WTC11 (cell line): ENCODE measurements at regions not wholly inside any gene's neighbourhood (a gene's known extent, or its start where the extent isn't known, plus 50 kb on each side); places are given as distances from the start of the nearest gene placed in this dataset.

ENCODE experiments used
- CREB1 ChIP-seq: sonication (generic); formaldehyde crosslinking; IDR thresholded peaks from 2 replicates; pipeline ENCODE4 v1.8.0; 2023; ENCODE audit warnings: mild to moderate bottlenecking, missing genetic modification reagents
- CTCF ChIP-seq: fragments of 200-600 bp; IDR thresholded peaks from 2 replicates; pipeline ENCODE4 v1.8.0; 2022; ENCODE audit warnings: antibody characterized with exemption
- ELF4 ChIP-seq: sonication (generic); formaldehyde crosslinking; IDR thresholded peaks from 2 replicates; pipeline ENCODE4 v1.8.1; 2022; ENCODE audit warnings: low read depth, mild to moderate bottlenecking, moderate library complexity, missing genetic modification reagents
- FOXP4 ChIP-seq: sonication (generic); formaldehyde crosslinking; IDR thresholded peaks from 2 replicates; pipeline ENCODE4 v1.8.0; 2022; ENCODE audit warnings: mild to moderate bottlenecking, missing genetic modification reagents
- MLX ChIP-seq: sonication (generic); formaldehyde crosslinking; IDR thresholded peaks from 2 replicates; pipeline ENCODE4 v1.8.1; 2023; ENCODE audit warnings: mild to moderate bottlenecking, missing genetic modification reagents, moderate library complexity
- USF2 ChIP-seq: sonication (generic); formaldehyde crosslinking; IDR thresholded peaks from 2 replicates; pipeline ENCODE4 v1.8.1; 2023; ENCODE audit warnings: mild to moderate bottlenecking, missing genetic modification reagents, moderate library complexity
- ZNF281 ChIP-seq: sonication (generic); formaldehyde crosslinking; IDR thresholded peaks from 2 replicates; pipeline ENCODE4 v1.8.0; 2023; ENCODE audit warnings: mild to moderate bottlenecking, missing genetic modification reagents
- TF ChIP-seq, protein P1 (sequence below): sonication (generic); formaldehyde crosslinking; IDR thresholded peaks from 2 replicates; pipeline ENCODE4 v1.8.1; 2022; ENCODE audit warnings: low read depth, missing genetic modification reagents, borderline replicate concordance
- TF ChIP-seq, protein P2 (sequence below): sonication (generic); formaldehyde crosslinking; conservative IDR thresholded peaks from 2 replicates; pipeline ENCODE4 v1.8.1; 2022; ENCODE audit warnings: mild to moderate bottlenecking, missing genetic modification reagents

DNA sequence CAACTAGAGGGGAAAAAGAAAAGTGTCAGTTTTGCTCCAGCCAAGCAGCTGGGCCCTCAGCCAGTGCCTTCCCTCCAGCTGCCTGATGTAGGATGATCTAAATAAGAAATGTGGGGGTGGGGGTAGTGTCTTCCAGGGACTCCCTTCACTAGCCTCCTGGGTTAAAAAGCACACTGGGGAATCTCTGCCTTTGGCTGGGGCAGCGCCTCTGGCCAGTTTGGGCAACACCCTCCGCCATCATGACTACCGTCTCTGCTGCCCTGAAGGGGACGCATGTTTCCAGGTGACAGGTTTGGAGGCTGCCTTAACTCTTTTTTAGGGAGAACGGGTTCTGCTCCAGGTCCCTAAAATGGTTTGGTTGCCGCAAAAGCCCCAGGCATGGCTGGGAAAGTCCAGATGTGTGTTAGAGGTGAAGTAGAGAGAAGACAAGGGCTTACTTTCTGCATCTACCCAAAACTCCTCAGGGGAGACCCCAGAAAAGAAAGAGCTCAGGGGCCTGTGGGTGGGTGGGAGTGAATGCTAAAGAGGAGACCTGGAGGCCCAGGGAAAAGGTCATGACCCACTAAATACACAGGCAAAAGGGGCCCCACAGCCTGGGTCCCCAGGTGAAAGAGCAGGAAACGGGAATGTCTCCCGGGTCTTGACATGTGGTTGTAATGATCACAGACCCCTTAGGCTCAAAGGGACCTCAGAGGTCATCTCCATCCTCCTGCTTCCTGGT is 132.8 kb upstream of the CCND2 start:
- TF ChIP-seq ZNF281 (CRISPR knock-in tag), result no peak
- no peak for TF ChIP-seq CREB1 (CRISPR knock-in tag)
- TF ChIP-seq, protein P1, sequence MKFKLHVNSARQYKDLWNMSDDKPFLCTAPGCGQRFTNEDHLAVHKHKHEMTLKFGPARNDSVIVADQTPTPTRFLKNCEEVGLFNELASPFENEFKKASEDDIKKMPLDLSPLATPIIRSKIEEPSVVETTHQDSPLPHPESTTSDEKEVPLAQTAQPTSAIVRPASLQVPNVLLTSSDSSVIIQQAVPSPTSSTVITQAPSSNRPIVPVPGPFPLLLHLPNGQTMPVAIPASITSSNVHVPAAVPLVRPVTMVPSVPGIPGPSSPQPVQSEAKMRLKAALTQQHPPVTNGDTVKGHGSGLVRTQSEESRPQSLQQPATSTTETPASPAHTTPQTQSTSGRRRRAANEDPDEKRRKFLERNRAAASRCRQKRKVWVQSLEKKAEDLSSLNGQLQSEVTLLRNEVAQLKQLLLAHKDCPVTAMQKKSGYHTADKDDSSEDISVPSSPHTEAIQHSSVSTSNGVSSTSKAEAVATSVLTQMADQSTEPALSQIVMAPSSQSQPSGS (CRISPR knock-in tag), result no peak
- TF ChIP-seq USF2 (CRISPR knock-in tag), result no peak
- TF ChIP-seq, protein P2, sequence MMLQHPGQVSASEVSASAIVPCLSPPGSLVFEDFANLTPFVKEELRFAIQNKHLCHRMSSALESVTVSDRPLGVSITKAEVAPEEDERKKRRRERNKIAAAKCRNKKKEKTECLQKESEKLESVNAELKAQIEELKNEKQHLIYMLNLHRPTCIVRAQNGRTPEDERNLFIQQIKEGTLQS (CRISPR knock-in tag), result no peak
- no peak for TF ChIP-seq CTCF
- TF ChIP-seq MLX, result no peak
- TF ChIP-seq FOXP4 (CRISPR knock-in tag), result no peak
- TF ChIP-seq ELF4 (CRISPR knock-in tag), result no peak
